ENCODE measurements at regions not wholly inside any gene's neighbourhood (a gene's known extent, or its start where the extent isn't known, plus 50 kb on each side); places are given as distances from the start of the nearest gene placed in this dataset.

DNA sequence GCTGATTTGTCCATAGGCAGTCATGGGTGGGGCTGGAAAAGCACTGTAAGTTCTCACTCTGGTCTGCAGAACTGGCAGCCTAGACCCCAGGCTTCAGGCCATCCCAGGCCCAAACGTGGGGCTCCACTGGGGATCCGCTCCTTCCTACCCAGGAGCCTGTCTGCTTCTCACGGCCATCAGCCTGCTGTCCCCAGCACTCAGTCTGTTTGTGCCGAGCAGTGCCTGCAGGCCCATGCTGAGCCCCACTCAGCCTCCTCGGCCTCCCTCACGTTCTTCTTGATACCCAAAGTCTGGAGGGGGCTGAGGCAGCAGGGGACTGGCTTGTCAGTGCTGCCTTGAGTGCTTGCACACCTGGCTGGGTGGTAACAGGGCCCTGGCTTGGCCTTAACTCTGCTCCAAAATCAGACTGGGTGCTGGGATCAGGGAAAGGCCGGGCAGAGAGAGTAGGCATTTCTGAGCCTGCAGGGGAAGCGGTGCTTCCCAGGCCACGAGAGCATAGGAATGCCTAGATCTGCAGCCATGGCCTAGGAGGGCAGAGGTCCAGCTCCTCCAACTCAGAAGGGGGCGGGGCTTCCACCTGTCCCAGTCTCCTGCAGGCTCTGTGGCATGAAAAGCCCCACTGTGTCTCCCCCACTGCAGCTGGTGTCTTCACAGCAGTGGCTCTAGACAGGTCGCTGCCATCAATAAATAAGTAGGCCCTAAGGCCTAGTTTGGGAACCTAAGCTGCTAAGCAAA lies 772.4 kb upstream of the FBXO33 start:
- H3K4me3 ChIP-seq (ENCODE audit: low read depth, low read length): no peak overlapping the region
- no peak for DNase-seq (ENCODE audit: low read depth)
- TF ChIP-seq, protein P1, sequence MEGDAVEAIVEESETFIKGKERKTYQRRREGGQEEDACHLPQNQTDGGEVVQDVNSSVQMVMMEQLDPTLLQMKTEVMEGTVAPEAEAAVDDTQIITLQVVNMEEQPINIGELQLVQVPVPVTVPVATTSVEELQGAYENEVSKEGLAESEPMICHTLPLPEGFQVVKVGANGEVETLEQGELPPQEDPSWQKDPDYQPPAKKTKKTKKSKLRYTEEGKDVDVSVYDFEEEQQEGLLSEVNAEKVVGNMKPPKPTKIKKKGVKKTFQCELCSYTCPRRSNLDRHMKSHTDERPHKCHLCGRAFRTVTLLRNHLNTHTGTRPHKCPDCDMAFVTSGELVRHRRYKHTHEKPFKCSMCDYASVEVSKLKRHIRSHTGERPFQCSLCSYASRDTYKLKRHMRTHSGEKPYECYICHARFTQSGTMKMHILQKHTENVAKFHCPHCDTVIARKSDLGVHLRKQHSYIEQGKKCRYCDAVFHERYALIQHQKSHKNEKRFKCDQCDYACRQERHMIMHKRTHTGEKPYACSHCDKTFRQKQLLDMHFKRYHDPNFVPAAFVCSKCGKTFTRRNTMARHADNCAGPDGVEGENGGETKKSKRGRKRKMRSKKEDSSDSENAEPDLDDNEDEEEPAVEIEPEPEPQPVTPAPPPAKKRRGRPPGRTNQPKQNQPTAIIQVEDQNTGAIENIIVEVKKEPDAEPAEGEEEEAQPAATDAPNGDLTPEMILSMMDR (IDR thresholded peaks at IDR 0.05; ENCODE audit: insufficient read depth, low read depth, low read length, missing control alignments): no peak

DNA sequence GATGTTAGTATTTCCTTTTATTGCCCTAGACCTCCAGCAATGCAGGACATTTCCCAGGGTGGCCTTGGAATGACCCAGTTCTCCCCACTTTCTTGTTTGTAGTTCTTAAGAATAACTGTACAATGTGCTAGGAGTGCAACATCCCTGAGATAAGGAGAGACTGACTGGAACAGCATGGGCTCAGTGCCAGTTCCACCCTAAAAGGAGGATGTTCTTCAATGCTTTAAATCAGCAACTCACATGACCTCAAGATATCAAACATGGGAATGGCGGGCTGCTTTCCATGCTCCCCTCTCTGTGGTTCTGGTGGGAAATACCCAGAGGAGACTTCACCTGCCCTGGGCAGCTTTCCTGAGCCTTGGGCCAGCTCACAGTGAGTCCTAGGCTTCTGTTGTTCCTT lies 766.9 kb upstream of the FBXO33 start:
- TF ChIP-seq, protein P1 (IDR thresholded peaks at IDR 0.05; ENCODE audit: insufficient read depth, low read depth, low read length, missing control alignments): no peak
- DNase-seq (ENCODE audit: low read depth): no peak
- no peak overlapping the region for H3K4me3 ChIP-seq (ENCODE audit: low read depth, low read length)

DNA sequence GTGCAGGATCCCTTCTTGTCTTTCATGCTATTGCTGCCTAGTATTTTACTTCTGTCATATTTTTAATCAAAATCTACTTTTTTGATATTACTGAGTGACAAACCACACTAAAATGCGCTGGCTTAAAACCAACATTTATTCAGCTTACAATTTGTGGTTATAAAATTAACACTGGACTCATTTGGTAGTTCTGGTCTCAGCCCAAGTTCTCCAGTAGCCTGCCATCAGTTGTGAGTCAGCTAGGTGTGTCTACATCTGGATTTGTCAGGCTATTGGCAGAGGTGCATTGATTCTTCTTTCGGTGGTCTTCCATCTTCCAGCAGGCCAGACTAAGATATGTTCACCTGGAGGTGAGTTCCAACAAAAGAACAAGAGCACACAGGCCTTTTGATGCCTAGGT lies 765.1 kb upstream of the FBXO33 start:
- no peak for DNase-seq (ENCODE audit: low read depth)
- no peak overlapping the region for H3K4me3 ChIP-seq (ENCODE audit: low read depth, low read length)
- TF ChIP-seq, protein P1 (IDR thresholded peaks at IDR 0.05; ENCODE audit: insufficient read depth, low read depth, low read length, missing control alignments): no peak

DNA sequence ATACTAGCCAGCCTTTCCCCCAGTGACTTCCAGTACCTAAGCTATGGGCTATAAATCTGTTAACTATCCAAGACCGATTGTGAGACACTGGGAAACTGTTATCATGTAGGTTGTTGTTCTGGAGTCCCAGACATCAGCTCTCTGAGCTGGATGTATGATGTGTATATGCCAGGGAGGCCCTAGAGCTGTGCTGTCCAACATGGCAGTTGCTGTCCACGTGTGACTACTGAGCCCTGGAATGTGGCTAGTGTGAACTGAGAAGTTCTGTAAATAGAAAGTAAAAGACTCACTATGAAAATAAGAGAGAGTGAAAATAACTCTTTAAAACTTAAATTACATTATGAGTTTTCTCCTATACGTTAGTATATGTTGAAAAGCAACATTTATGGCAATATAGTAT lies 755.8 kb upstream of the FBXO33 start:
- H3K4me3 ChIP-seq (ENCODE audit: low read depth, low read length): no peak overlapping the region
- TF ChIP-seq, protein P1 (IDR thresholded peaks at IDR 0.05; ENCODE audit: insufficient read depth, low read depth, low read length, missing control alignments): no peak
- DNase-seq (ENCODE audit: low read depth): no peak

DNA sequence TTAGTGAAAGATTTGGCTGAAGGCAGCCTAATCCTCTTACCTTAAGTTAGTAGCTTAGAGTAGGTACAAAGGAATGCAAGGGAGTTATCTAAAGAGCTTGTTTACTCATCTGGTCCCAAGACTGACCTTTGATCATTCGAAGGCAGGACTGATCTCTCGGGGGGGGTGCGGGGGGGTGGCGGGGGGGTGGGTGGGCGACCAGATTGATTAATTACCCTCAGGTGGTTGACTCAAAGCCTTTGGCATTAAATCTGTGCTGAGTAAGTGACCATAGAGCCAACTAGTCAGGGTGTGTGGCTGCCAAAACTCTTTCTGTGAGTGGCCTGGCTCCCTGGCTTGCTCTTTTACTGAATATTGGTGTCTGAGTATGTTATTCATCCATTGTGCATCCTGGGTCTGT lies 731.9 kb upstream of the FBXO33 start:
- TF ChIP-seq, protein P1 (IDR thresholded peaks at IDR 0.05; ENCODE audit: insufficient read depth, low read depth, low read length, missing control alignments): no peak
- DNase-seq (ENCODE audit: low read depth): no peak
- H3K4me3 ChIP-seq (ENCODE audit: low read depth, low read length): no peak overlapping the region

DNA sequence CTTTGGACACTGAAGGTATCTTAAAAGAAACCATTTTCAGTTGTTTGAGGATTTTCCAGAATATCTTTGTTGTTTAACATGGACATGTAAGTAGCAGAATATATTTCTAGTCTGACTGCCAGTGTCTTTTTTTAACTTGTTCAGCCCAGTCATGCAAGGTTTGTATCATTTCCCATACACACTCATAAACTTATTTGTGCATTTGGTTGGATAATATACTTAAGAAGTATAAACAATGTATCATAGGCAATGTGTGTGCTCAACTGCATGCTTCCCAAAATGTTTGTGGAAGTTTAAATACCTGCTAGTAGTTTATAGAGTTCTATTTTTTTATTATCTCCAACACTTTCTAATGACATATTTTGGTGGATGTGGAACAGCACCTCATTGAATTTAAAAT lies 707.4 kb upstream of the FBXO33 start:
- TF ChIP-seq, protein P1 (IDR thresholded peaks at IDR 0.05; ENCODE audit: insufficient read depth, low read depth, low read length, missing control alignments): no peak
- no peak overlapping the region for H3K4me3 ChIP-seq (ENCODE audit: low read depth, low read length)
- DNase-seq (ENCODE audit: low read depth): no peak

GRCh38 chr14:40133463-40133862 lies 701.2 kb upstream of the FBXO33 start:
- no peak overlapping the region for H3K4me3 ChIP-seq (ENCODE audit: low read depth, low read length)
- TF ChIP-seq, protein P1 (IDR thresholded peaks at IDR 0.05; ENCODE audit: insufficient read depth, low read depth, low read length, missing control alignments): no peak
- no peak for DNase-seq (ENCODE audit: low read depth)

Data from GM12865 (cell line).